HL-60 (cell line): ENCODE measurements at regions not wholly inside any gene's neighbourhood (a gene's known extent, or its start where the extent isn't known, plus 50 kb on each side); places are given as distances from the start of the nearest gene placed in this dataset.

Source experiments
- DNase-seq, 2 experiments: peaks; one replicate each; pipeline ENCODE4 v3.0.0-alpha.2; 2010 to 2020; ENCODE audit warnings: low read depth in 1 of 2, low spot score in 1 of 2
- H3K27ac ChIP-seq: fragments of 250-450 bp; sonication (Bioruptor Pico); replicated peaks from 2 replicates; pipeline ENCODE4 v1.5.1; 2020; ENCODE audit warnings: mild to moderate bottlenecking, moderate library complexity
- H3K27me3 ChIP-seq: fragments of 250-450 bp; sonication (Bioruptor Pico); 2 replicates; pipeline ENCODE4 v1.5.1; 2021; ENCODE audit warnings: mild to moderate bottlenecking, moderate library complexity; ENCODE audit not compliant: insufficient read depth, poor library complexity, severe bottlenecking
- H3K4me3 ChIP-seq: replicated peaks from 2 replicates; pipeline ENCODE4 v1.5.1; 2011; ENCODE audit warnings: mild to moderate bottlenecking, control low read depth, low read length; ENCODE audit not compliant: insufficient read depth
- GABPA ChIP-seq: IDR thresholded peaks from 2 replicates; pipeline ENCODE4 v1.6.1; 2012; ENCODE audit warnings: low read depth
- POLR2AphosphoS5 ChIP-seq: IDR thresholded peaks from 2 replicates; pipeline ENCODE4 v1.6.1; 2012; ENCODE audit warnings: low read depth
- SPI1 ChIP-seq: IDR thresholded peaks from 2 replicates; pipeline ENCODE4 v1.6.1; 2012; ENCODE audit warnings: low read depth, mild to moderate bottlenecking, borderline replicate concordance
- TF ChIP-seq, protein P1 (sequence below): IDR thresholded peaks from one replicate; pipeline ENCODE4 v1.5.1; 2011; ENCODE audit warnings: low read length, control low read depth, inconsistent platforms; ENCODE audit not compliant: insufficient read depth
- TF ChIP-seq, protein P2 (sequence below): IDR thresholded peaks from 2 replicates; pipeline ENCODE4 v1.6.1; 2012; ENCODE audit warnings: low read depth; ENCODE audit not compliant: insufficient replicate concordance

DNA sequence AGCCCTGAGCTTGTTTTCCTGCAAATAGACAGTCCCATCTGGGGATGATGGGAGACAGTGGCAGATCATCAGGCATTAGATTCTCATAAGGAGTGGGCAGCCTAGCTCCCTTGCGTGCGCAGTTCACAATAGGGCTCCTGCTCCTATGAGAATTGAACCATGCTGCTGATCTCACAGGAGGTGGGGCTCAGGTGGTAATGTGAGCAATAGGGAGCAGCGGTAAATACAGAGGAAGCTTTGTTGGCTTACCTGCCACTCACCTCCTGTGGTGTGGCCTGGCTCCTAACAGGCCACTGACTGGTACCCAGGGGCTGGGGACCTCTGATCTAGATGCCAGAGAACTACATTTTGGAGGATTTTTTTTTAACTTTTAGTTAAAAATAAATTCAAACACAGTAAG is 434.8 kb upstream of the MKI67 start:
- no peak for DNase-seq
- no peak overlapping the region for H3K27ac ChIP-seq
- TF ChIP-seq, protein P1, sequence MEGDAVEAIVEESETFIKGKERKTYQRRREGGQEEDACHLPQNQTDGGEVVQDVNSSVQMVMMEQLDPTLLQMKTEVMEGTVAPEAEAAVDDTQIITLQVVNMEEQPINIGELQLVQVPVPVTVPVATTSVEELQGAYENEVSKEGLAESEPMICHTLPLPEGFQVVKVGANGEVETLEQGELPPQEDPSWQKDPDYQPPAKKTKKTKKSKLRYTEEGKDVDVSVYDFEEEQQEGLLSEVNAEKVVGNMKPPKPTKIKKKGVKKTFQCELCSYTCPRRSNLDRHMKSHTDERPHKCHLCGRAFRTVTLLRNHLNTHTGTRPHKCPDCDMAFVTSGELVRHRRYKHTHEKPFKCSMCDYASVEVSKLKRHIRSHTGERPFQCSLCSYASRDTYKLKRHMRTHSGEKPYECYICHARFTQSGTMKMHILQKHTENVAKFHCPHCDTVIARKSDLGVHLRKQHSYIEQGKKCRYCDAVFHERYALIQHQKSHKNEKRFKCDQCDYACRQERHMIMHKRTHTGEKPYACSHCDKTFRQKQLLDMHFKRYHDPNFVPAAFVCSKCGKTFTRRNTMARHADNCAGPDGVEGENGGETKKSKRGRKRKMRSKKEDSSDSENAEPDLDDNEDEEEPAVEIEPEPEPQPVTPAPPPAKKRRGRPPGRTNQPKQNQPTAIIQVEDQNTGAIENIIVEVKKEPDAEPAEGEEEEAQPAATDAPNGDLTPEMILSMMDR: no peak
- no peak for TF ChIP-seq POLR2AphosphoS5
- TF ChIP-seq SPI1: no peak
- TF ChIP-seq GABPA: no peak
- TF ChIP-seq, protein P2, sequence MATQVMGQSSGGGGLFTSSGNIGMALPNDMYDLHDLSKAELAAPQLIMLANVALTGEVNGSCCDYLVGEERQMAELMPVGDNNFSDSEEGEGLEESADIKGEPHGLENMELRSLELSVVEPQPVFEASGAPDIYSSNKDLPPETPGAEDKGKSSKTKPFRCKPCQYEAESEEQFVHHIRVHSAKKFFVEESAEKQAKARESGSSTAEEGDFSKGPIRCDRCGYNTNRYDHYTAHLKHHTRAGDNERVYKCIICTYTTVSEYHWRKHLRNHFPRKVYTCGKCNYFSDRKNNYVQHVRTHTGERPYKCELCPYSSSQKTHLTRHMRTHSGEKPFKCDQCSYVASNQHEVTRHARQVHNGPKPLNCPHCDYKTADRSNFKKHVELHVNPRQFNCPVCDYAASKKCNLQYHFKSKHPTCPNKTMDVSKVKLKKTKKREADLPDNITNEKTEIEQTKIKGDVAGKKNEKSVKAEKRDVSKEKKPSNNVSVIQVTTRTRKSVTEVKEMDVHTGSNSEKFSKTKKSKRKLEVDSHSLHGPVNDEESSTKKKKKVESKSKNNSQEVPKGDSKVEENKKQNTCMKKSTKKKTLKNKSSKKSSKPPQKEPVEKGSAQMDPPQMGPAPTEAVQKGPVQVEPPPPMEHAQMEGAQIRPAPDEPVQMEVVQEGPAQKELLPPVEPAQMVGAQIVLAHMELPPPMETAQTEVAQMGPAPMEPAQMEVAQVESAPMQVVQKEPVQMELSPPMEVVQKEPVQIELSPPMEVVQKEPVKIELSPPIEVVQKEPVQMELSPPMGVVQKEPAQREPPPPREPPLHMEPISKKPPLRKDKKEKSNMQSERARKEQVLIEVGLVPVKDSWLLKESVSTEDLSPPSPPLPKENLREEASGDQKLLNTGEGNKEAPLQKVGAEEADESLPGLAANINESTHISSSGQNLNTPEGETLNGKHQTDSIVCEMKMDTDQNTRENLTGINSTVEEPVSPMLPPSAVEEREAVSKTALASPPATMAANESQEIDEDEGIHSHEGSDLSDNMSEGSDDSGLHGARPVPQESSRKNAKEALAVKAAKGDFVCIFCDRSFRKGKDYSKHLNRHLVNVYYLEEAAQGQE: no peak
- no peak overlapping the region for H3K4me3 ChIP-seq
- no peaks in the 10 kb centered on the region for H3K27me3 ChIP-seq

DNA sequence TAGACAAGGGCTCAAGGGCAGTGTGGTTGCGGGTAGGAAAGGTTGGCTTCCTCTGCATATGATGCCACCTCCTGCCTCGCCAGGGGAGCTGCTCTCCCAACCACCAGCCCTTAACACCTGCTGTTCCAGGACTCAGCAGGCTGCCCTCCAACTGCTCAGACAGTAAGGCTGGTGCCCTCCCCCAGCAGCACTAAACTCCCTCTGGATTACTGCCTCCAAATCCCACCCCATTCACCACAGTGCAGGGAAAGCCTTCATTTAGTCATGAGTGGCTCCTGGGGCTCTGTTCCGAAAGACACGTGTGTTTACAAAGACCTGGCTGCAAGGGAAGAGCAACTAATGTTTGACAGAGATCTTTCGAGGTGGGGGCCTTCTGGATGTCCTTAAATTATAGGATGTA is 437.2 kb upstream of the MKI67 start:
- Histone ChIP-seq H3K27ac (no peak overlapping the region), H3K27me3 (no peaks in the 10 kb centered on the region), H3K4me3 (no peak overlapping the region)
- DNase-seq: no peak
- no peak for TF ChIP-seq POLR2AphosphoS5
- no peak for TF ChIP-seq SPI1
- no peak for TF ChIP-seq GABPA
- TF ChIP-seq, protein P1: no peak
- TF ChIP-seq, protein P2: no peak

DNA sequence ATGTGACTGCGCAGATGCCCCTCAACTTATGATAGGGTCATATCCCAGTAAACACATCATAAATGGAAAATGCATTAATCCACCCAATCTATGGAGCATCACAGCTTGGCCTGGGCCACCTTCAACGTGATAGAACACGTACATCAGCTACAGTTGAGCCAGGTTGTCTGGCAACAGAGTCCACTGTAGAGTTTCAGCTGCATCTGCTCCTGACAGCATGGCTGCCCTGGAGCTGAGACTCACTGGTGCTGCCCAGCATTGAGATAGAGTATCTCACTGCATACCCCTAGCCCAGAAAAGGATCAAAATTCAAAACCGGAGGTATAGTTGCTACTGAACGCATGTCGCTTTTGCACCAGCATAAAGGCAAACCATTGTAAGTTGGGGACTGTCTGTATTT is 437.7 kb upstream of the MKI67 start:
- TF ChIP-seq, protein P2: no peak
- TF ChIP-seq GABPA: no peak
- Histone ChIP-seq H3K27me3 (no peaks in the 10 kb centered on the region), H3K27ac (no peak overlapping the region), H3K4me3 (no peak overlapping the region)
- DNase-seq: no peak
